GM23338 (cell line): ENCODE measurements at regions not wholly inside any gene's neighbourhood (a gene's known extent, or its start where the extent isn't known, plus 50 kb on each side); places are given as distances from the start of the nearest gene placed in this dataset.

Source experiments
- ATAC-seq: fragments of 200-7000 bp; cut with Tn5 transposase; 3 replicates; pipeline ENCODE4 v1.9.1; 2020
- DNase-seq: peaks from one replicate; pipeline ENCODE4 v3.0.0-alpha.2; 2015; ENCODE audit warnings: low spot score
- H2AFZ ChIP-seq: fragments of 200-600 bp; sonication (generic); 2 replicates; pipeline ENCODE4 v1.8.0; 2016; ENCODE audit warnings: antibody characterized with exemption, mild to moderate bottlenecking, moderate library complexity
- H3F3A ChIP-seq: fragments of 200-600 bp; sonication (generic); replicated peaks from 2 replicates; pipeline ENCODE4 v1.8.0; 2017; ENCODE audit warnings: antibody characterized with exemption, mixed run types, low read depth
- H3K27ac ChIP-seq: fragments of 200-600 bp; sonication (generic); 2 replicates; pipeline ENCODE4 v1.6.1; 2016; ENCODE audit warnings: low read depth
- H3K27me3 ChIP-seq: fragments of 200-600 bp; sonication (generic); 2 replicates; pipeline ENCODE4 v1.8.0; 2016; ENCODE audit warnings: mild to moderate bottlenecking, mixed run types, moderate library complexity; ENCODE audit not compliant: insufficient read depth
- H3K36me3 ChIP-seq: fragments of 200-600 bp; sonication (generic); 2 replicates; pipeline ENCODE4 v1.8.0; 2016; ENCODE audit warnings: mild to moderate bottlenecking; ENCODE audit not compliant: insufficient read depth
- H3K4me1 ChIP-seq: fragments of 200-600 bp; sonication (generic); 2 replicates; pipeline ENCODE4 v1.8.0; 2016; ENCODE audit warnings: mild to moderate bottlenecking, moderate library complexity; ENCODE audit not compliant: insufficient read depth
- H3K4me2 ChIP-seq: fragments of 200-600 bp; sonication (generic); 2 replicates; pipeline ENCODE4 v1.7.1; 2017; ENCODE audit warnings: mixed run types
- H3K4me3 ChIP-seq: fragments of 200-600 bp; sonication (generic); 2 replicates; pipeline ENCODE4 v1.6.1; 2016; ENCODE audit warnings: mixed run types
- H3K79me2 ChIP-seq: fragments of 200-600 bp; sonication (generic); replicated peaks from 2 replicates; pipeline ENCODE4 v1.8.0; 2017; ENCODE audit warnings: mild to moderate bottlenecking; ENCODE audit not compliant: insufficient read depth
- H3K9me2 ChIP-seq: fragments of 200-600 bp; sonication (generic); 2 replicates; pipeline ENCODE4 v1.8.0; 2017; ENCODE audit not compliant: insufficient read depth
- H4K20me1 ChIP-seq: fragments of 200-600 bp; sonication (generic); replicated peaks from 2 replicates; pipeline ENCODE4 v1.8.0; 2017; ENCODE audit warnings: mild to moderate bottlenecking; ENCODE audit not compliant: insufficient read depth
- H3K27ac Mint-ChIP-seq: 2 replicates; pipeline ENCODE4 v1.8.0; 2020; ENCODE audit warnings: inconsistent platforms, mild to moderate bottlenecking, moderate library complexity, mixed read lengths
- H3K27me3 Mint-ChIP-seq: 3 replicates; pipeline ENCODE4 v1.8.0; 2022; ENCODE audit warnings: low read depth, mild to moderate bottlenecking, moderate library complexity, mixed read lengths, inconsistent platforms; ENCODE audit not compliant: insufficient read depth, poor library complexity
- H3K36me3 Mint-ChIP-seq: 3 replicates; pipeline ENCODE4 v1.8.0; 2021; ENCODE audit warnings: low read depth, mild to moderate bottlenecking, inconsistent platforms, moderate library complexity, mixed read lengths
- H3K4me1 Mint-ChIP-seq: 3 replicates; pipeline ENCODE4 v1.8.0; 2020; ENCODE audit warnings: mild to moderate bottlenecking, inconsistent platforms, mixed read lengths
- H3K4me3 Mint-ChIP-seq: 3 replicates; pipeline ENCODE4 v1.8.0; 2021; ENCODE audit warnings: moderate library complexity, mild to moderate bottlenecking, inconsistent platforms, mixed read lengths
- H3K9me3 Mint-ChIP-seq: 3 replicates; pipeline ENCODE4 v1.8.0; 2020; ENCODE audit warnings: moderate library complexity, mild to moderate bottlenecking, inconsistent platforms, mixed read lengths
- CREB1 ChIP-seq: fragments of 250-450 bp; sonication (Bioruptor Pico); IDR thresholded peaks from 2 replicates; pipeline ENCODE4 v1.5.0; 2020; ENCODE audit warnings: low read depth, mild to moderate bottlenecking, moderate library complexity
- EZH2phosphoT487 ChIP-seq: fragments of 200-600 bp; sonication (generic); IDR thresholded peaks from one replicate; pipeline ENCODE4 v1.8.1; 2018; ENCODE audit warnings: antibody characterized with exemption; ENCODE audit not compliant: unreplicated experiment
- JUNB ChIP-seq: IDR thresholded peaks from one replicate; pipeline ENCODE4 v1.6.1; 2016; ENCODE audit warnings: antibody characterized with exemption; ENCODE audit not compliant: unreplicated experiment
- NANOG ChIP-seq: IDR thresholded peaks from 2 replicates; pipeline ENCODE4 v1.6.1; 2016; ENCODE audit warnings: antibody characterized with exemption, borderline replicate concordance
- POLR2AphosphoS5 ChIP-seq: IDR thresholded peaks from 2 replicates; pipeline ENCODE4 v1.6.1; 2016; ENCODE audit warnings: antibody characterized with exemption, low read depth
- ZNF331 ChIP-seq: fragments of 250-450 bp; sonication (Bioruptor Pico); IDR thresholded peaks from 2 replicates; pipeline ENCODE4 v1.5.0; 2020; ENCODE audit warnings: low read depth, mild to moderate bottlenecking, moderate library complexity
- TF ChIP-seq, protein P1 (sequence below): fragments of 250-450 bp; sonication (Bioruptor Pico); IDR thresholded peaks from 2 replicates; pipeline ENCODE4 v1.5.0; 2020; ENCODE audit warnings: mild to moderate bottlenecking, moderate library complexity
- TF ChIP-seq, protein P2 (sequence below), 2 experiments: fragments of 200-600 bp in 1 of 2; sonication (generic) in 1 of 2; conservative IDR thresholded peaks; 2 replicates each; pipeline versions ENCODE4 v1.5.1 to v1.6.1; 2016 to 2017; ENCODE audit warnings: antibody characterized with exemption in 2 of 2, low read depth in 2 of 2, mild to moderate bottlenecking in 2 of 2, moderate library complexity in 1 of 2
- TF ChIP-seq, protein P3 (sequence below): IDR thresholded peaks from one replicate; pipeline ENCODE4 v1.6.1; 2018; ENCODE audit warnings: antibody characterized with exemption; ENCODE audit not compliant: unreplicated experiment

DNA sequence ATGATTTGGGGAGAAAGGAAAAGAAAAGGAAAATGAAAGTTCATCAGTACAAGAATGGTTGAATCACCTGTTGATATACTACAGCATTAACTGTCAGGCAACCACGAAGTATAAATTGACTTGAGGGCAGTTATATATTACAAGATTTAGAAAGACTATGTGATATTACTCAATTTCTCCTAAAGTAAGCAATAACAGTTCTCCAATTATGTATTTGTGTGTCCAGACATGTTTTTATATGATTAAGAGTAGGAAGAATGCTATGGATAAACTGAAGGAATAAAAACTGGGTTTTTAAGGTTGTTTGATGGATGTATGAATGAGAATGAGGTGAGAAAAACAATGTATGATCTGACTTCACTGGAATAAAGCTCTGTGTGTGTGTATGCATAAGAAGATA, 2234.4 kb downstream of the ARAP2 start (continued):
- TF ChIP-seq, protein P1, sequence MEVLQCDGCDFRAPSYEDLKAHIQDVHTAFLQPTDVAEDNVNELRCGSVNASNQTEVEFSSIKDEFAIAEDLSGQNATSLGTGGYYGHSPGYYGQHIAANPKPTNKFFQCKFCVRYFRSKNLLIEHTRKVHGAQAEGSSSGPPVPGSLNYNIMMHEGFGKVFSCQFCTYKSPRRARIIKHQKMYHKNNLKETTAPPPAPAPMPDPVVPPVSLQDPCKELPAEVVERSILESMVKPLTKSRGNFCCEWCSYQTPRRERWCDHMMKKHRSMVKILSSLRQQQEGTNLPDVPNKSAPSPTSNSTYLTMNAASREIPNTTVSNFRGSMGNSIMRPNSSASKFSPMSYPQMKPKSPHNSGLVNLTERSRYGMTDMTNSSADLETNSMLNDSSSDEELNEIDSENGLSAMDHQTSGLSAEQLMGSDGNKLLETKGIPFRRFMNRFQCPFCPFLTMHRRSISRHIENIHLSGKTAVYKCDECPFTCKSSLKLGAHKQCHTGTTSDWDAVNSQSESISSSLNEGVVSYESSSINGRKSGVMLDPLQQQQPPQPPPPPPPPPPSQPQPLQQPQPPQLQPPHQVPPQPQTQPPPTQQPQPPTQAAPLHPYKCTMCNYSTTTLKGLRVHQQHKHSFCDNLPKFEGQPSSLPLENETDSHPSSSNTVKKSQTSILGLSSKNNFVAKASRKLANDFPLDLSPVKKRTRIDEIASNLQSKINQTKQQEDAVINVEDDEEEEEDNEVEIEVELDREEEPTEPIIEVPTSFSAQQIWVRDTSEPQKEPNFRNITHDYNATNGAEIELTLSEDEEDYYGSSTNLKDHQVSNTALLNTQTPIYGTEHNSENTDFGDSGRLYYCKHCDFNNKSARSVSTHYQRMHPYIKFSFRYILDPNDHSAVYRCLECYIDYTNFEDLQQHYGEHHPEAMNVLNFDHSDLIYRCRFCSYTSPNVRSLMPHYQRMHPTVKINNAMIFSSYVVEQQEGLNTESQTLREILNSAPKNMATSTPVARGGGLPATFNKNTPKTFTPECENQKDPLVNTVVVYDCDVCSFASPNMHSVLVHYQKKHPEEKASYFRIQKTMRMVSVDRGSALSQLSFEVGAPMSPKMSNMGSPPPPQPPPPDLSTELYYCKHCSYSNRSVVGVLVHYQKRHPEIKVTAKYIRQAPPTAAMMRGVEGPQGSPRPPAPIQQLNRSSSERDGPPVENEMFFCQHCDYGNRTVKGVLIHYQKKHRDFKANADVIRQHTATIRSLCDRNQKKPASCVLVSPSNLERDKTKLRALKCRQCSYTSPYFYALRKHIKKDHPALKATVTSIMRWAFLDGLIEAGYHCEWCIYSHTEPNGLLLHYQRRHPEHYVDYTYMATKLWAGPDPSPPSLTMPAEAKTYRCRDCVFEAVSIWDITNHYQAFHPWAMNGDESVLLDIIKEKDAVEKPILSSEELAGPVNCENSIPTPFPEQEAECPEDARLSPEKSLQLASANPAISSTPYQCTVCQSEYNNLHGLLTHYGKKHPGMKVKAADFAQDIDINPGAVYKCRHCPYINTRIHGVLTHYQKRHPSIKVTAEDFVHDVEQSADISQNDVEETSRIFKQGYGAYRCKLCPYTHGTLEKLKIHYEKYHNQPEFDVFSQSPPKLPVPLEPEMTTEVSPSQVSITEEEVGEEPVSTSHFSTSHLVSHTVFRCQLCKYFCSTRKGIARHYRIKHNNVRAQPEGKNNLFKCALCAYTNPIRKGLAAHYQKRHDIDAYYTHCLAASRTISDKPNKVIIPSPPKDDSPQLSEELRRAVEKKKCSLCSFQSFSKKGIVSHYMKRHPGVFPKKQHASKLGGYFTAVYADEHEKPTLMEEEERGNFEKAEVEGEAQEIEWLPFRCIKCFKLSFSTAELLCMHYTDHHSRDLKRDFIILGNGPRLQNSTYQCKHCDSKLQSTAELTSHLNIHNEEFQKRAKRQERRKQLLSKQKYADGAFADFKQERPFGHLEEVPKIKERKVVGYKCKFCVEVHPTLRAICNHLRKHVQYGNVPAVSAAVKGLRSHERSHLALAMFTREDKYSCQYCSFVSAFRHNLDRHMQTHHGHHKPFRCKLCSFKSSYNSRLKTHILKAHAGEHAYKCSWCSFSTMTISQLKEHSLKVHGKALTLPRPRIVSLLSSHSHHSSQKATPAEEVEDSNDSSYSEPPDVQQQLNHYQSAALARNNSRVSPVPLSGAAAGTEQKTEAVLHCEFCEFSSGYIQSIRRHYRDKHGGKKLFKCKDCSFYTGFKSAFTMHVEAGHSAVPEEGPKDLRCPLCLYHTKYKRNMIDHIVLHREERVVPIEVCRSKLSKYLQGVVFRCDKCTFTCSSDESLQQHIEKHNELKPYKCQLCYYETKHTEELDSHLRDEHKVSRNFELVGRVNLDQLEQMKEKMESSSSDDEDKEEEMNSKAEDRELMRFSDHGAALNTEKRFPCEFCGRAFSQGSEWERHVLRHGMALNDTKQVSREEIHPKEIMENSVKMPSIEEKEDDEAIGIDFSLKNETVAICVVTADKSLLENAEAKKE (CRISPR knock-in tag), result no peak
- TF ChIP-seq EZH2phosphoT487 (no peak), ZNF331 (CRISPR knock-in tag) (no peak), JUNB (no peak)

DNA sequence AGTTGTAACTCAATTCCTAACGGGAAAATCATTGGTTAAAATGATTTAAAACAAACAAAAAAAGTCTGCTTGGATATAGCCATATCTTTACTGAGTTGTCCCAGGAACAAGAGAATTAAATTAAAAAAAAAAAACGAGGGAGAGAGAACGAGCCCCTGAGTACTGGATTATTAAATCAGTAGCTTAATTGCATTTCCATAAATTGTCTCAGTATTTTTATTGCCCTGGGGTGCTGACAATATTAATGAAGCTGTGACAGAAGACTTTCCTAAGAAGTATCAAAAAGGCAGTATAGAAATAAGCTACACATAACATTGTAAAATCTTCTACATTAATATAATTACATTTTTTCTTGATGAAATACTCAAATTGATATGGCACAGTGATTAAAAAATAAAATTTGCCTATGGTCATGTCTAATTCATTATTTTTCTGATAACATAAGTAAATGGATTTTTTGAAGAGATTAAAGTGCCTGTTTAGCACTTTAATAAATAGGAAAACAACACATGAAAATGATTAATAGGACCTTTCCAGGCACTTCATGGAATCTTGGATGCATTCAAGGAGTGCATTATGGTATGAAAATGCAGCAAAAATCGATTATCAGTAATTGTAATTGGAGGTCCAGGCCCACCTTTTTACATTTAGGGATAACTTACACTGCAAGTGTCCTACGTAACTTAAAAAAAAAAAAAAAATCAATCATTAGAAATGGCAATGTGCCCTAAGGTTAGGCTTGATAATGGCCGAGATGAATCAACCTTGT, 2233.4 kb downstream of the ARAP2 start:
- no peak overlapping the region for H3K4me3 ChIP-seq
- Mint-ChIP-seq H3K4me1 (no peaks in the 10 kb centered on the region), H3K9me3 (no peaks in the 10 kb centered on the region), H3K4me3 (no peak overlapping the region), H3K36me3 (no peaks in the 10 kb centered on the region), H3K27ac (no peak overlapping the region), H3K27me3 (no peaks in the 10 kb centered on the region)
- no peak overlapping the region for H3K4me2 ChIP-seq
- no peaks in the 10 kb centered on the region for H3K79me2 ChIP-seq
- H3K27ac ChIP-seq, result no peak overlapping the region
- no peaks in the 10 kb centered on the region for H3K4me1 ChIP-seq
- ATAC-seq, result no peak
- no peak for DNase-seq
- no peak overlapping the region for H2AFZ ChIP-seq
- no peaks in the 10 kb centered on the region for H3F3A ChIP-seq
- H4K20me1 ChIP-seq, result no peaks in the 10 kb centered on the region
- no peaks in the 10 kb centered on the region for H3K9me2 ChIP-seq
- no peaks in the 10 kb centered on the region for H3K27me3 ChIP-seq
- H3K36me3 ChIP-seq, result no peaks in the 10 kb centered on the region
- no peak for TF ChIP-seq EZH2phosphoT487
- no peak for TF ChIP-seq NANOG
- TF ChIP-seq POLR2AphosphoS5, result no peak
- TF ChIP-seq CREB1, result no peak
- TF ChIP-seq, protein P2, sequence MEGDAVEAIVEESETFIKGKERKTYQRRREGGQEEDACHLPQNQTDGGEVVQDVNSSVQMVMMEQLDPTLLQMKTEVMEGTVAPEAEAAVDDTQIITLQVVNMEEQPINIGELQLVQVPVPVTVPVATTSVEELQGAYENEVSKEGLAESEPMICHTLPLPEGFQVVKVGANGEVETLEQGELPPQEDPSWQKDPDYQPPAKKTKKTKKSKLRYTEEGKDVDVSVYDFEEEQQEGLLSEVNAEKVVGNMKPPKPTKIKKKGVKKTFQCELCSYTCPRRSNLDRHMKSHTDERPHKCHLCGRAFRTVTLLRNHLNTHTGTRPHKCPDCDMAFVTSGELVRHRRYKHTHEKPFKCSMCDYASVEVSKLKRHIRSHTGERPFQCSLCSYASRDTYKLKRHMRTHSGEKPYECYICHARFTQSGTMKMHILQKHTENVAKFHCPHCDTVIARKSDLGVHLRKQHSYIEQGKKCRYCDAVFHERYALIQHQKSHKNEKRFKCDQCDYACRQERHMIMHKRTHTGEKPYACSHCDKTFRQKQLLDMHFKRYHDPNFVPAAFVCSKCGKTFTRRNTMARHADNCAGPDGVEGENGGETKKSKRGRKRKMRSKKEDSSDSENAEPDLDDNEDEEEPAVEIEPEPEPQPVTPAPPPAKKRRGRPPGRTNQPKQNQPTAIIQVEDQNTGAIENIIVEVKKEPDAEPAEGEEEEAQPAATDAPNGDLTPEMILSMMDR (conservative IDR thresholded peaks at IDR 0.05; ENCODE audit: low read depth in 2 of 2), result no peak
- TF ChIP-seq ZNF331 (CRISPR knock-in tag), result no peak
- TF ChIP-seq, protein P3, sequence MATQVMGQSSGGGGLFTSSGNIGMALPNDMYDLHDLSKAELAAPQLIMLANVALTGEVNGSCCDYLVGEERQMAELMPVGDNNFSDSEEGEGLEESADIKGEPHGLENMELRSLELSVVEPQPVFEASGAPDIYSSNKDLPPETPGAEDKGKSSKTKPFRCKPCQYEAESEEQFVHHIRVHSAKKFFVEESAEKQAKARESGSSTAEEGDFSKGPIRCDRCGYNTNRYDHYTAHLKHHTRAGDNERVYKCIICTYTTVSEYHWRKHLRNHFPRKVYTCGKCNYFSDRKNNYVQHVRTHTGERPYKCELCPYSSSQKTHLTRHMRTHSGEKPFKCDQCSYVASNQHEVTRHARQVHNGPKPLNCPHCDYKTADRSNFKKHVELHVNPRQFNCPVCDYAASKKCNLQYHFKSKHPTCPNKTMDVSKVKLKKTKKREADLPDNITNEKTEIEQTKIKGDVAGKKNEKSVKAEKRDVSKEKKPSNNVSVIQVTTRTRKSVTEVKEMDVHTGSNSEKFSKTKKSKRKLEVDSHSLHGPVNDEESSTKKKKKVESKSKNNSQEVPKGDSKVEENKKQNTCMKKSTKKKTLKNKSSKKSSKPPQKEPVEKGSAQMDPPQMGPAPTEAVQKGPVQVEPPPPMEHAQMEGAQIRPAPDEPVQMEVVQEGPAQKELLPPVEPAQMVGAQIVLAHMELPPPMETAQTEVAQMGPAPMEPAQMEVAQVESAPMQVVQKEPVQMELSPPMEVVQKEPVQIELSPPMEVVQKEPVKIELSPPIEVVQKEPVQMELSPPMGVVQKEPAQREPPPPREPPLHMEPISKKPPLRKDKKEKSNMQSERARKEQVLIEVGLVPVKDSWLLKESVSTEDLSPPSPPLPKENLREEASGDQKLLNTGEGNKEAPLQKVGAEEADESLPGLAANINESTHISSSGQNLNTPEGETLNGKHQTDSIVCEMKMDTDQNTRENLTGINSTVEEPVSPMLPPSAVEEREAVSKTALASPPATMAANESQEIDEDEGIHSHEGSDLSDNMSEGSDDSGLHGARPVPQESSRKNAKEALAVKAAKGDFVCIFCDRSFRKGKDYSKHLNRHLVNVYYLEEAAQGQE, result no peak
